Ecto neural progenitor cell (in vitro differentiated cells): ENCODE measurements at regions not wholly inside any gene's neighbourhood (a gene's known extent, or its start where the extent isn't known, plus 50 kb on each side); places are given as distances from the start of the nearest gene placed in this dataset.
"Not testable (repeated sequence)": the region's sequence is repeated elsewhere in the genome, so short reads cannot be mapped to it uniquely, and the experiment has no call there.

Experiments
- DNase-seq: peaks from one replicate; pipeline ENCODE4 v3.0.0-alpha.2; 2018; ENCODE audit warnings: low spot score

DNA sequence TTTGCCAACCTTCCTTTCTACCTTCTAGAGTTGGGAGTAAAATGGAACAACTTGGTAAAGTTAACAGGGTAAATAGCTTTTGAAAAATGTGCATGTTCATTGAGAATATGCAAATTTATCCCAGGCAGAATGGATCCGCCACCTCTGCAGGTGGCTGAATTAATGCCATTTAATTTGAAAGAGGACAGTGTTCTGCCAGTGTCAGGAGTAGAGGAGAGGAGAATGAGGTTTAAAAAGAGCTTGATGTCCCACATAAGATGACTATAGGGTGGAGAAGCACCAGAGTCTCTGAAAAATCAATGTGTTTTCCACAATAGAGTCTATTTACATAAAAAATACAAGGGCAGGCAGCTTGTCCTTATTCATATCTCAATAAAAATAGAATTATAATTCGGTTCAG is 1804.3 kb upstream of the PCDH10 start:
- DNase-seq = no peak

DNA sequence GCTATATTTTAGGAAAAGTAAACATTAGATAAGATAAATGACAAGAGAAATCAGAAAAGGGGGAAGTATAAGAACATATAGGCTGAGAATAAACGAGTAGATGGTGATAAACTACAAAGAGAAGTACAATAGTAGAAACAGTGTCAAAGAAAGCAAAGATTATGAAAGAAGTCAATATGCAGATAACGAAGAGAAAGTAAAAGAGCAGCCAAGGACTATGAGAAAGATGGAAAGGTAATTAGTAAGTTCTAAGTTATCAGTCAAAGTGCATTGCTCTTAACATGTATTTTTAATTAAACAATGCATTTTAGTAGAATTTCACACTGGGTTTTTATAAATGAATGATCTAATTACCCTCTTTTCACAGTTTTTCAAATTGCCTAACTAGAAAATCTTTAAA is 1801.3 kb upstream of the PCDH10 start:
- no peak for DNase-seq

DNA sequence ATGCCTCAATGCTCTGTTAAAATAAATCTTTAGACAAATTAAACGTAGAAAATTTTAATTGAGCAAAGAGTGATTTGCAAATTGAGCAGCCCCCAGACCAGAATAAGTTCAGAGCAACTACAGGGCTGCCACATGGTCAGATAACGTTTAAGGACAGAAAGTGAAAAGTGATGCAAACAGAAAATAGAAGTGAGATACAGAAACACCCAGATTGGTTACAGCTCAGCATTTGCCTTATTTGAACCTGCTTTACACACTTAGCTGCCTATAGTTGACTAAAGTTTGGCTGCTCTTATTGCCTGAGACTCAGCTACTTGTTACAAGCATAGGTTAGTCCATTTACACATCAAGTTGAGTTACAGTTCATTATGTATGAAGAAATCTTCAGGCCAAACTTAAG is 1800.8 kb upstream of the PCDH10 start:
- DNase-seq = no peak

DNA sequence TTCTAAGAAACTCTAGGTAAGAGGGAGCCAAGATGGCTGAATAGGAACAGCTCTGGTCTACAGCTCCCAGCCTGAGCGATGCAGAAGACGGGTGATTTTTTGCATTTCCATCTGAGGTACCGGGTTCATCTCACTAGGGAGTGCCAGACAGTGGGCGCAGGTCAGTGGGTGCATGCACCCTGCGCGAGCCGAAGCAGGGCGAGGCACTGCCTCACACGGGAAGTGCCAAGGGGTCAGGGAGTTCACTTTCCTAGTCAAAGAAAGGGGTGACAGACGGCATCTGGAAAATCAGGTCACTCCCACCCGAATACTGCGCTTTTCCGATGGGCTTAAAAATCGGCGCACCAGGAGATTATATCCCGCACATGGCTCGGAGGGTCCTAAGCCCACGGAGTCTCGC is 1796.7 kb upstream of the PCDH10 start:
- not testable (repeated sequence) for DNase-seq

DNA sequence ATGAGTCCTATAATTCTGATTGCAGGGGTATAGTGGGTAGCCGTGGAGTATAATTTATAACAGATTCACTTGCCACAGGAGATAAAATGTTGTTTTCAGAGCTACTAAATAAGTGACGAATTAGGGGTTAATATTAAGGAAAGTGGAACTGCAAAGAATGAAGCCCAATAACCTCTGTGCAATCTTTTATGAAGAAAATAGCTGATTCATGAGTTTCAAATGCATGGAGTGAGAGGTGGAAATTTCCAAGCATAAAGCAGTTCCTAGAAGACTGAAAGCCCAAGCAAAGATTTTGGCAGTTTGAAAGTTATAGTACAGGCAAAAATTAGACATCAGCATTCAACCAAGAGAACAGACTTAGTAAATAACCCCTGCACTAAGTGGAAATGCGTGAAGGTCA is 1782.4 kb upstream of the PCDH10 start:
- no peak for DNase-seq

DNA sequence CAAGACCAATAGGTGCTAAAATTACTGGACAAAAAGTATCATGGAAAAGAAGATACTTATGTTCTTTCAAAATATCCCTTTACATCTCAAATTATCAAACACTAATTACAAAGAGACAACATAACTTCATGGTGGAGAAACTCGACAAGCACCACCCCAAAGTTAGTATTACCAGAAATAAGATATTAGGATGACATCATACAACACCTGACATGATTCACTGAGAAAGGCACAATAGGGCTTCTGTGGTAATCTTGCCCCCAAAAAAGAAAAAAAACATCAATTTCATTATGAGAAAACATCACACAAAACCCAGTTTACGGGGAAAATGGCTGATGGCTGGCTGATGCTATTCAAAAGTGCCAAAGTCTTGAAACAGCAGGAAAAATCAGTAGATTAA is 1781.7 kb upstream of the PCDH10 start:
- no peak for DNase-seq

DNA sequence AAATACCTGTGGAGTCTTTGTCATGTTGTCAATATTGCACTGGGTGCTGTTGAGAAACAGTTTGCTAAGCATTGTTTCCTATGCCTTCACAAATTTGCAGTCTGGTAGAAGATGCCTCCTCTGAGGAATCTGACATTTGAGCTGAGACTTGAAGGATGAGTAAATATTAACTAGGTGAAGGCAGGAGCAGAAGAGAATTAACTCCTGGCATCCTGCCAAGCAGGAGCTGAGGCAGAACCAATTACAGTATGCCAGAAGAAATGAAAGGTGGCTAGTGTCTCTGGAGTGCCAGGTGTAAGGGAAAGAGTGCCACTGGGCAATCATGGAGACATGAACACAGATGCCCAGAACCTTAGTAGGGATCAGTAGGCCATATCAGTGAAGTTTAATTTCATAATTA is 1778.2 kb upstream of the PCDH10 start:
- DNase-seq = no peak

DNA sequence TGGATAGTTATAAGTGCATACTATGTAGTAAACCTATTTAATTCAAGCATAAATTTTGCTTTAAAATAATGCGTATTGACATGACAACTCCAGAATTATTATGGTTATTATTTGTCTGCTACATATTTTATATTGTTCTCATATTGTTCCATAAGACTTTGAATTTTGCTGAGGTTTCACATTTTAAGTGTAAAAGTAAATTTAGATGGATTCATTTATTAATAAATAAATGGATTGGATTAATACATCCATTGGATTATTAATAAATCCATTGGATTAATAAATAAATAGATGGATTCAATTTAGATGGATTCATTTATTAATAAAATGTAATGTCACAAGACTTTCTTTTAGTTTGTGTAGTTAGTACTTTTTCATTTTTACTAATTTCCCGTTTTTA is 1768.0 kb upstream of the PCDH10 start:
- no peak for DNase-seq

DNA sequence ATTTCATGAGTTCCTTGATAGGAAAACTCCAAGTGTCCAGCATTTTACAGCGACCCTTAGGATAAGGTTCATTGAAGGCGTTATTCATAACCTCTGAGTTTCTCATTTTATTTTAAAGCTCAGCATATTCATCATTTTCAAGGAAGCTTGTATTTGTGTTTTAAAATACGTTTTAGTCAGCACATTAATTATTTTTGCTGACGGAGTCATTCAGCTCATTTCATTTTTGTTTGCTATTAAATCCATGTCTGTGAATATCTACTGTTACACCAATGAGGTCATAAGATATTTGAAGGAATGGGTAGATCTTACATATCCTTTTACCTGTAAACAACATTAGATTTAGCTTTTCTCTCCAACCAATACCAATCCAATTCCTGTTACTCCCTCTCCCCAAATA is 1766.3 kb upstream of the PCDH10 start:
- no peak for DNase-seq

DNA sequence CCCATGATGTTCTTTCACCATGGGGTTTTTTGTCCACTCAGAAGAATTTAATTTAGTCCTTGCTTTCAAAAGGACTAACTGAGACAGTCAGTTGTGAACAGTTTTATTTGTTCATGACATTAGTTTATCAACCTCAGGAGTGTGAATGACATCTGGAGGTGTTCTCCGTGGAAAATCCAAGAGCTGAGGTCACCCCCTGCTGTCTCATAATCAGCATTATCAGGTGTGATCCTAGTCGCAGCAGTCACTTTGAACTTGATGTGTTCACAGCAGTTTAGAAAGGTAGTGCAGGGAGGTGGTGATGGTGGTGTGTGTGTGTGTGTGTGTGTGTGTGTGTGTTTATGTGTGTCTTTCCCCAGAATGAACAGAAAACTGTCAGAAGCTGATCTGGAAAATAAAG is 1760.8 kb upstream of the PCDH10 start:
- DNase-seq = no peak

DNA sequence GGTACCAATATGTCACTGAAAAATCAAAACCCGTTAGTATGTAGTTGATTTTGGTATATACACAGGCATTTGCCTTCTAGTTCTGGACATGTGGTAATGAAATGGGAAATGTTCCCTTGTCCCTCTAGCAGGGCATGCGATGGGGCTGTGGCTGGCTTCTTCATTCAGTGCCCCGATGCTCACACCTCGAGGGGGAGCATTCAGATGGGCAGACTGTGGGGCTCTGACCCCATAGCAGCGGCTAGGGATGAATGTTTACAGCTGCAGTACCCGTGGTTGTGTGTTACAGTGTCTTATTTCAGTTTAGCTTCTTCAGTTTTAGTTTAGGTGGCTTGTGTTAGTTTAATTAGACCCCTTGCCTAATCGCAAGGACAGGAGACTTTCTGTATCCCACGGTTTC is 1741.0 kb upstream of the PCDH10 start:
- DNase-seq = no peak

DNA sequence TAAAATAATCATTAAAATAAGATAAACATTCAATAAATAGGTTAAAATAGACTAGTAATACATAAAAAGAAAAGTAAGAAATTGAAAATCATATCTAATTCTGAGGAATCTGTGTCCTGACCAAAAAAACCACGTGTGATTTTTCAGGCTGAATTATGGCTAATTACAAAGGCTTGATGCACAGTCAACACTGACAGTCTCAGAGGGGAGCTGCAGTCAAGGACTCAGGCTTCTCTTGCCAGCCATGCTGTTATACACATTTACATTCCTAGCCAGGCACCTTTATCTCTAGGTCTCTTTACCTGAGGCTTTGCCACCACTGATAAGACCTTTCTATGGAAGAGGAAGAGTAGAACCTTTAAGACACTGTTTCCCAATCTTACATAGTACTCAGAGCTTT is 1737.7 kb upstream of the PCDH10 start:
- DNase-seq = no peak

DNA sequence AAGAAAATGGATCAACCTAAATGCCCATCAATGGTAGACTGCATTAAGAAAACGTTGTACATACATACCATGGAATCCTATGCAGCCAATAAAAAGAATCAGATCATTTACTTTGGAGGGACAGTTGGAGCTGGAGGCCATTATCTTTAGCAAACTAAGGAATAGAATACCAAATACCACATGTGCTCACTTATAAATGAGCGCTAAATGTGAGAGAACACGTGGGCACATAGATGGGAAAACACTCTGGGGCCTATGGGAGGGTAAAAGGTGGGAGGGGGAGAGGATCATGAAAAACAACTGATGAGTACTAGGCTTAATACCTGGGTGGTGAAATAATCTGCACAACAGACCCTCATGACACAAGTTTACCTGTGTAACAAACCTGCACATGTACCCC is 1729.9 kb upstream of the PCDH10 start:
- DNase-seq = no peak

DNA sequence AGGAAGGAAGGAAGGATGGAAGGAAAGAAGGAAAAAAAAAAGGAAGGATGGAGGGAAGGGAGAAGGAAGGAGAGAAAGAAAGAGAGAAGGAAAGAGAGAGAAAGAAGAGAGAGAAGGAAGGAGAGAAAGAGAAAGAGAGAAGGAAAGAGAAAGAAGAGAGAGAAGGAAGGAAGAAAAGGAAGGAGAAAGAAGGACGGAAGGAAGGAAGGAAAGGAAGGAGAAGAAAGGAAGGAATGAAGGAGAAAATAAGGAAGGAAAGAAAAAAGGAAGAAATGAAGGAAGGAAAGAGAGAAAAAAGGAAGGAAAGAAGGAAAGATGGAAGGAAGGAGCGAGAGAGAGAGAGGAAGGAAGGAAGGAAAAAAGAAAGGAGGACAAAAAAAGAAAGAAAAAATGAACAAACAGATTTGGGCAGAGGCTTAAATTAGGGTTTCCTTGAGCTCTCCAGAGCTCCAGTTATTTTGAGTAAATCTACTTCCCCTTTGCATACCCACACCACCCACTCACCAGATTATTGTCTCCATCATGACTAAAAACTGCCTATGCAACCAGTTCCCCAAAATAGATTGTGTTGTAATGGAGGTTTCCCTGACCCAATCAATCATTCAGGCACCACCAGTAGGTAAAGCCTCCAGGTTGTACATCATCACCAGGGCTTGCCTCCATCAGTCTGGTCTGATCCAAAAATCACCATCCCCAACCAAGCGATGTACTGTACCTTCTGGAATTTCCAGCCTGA is 1722.9 kb upstream of the PCDH10 start:
- DNase-seq = no peak

DNA sequence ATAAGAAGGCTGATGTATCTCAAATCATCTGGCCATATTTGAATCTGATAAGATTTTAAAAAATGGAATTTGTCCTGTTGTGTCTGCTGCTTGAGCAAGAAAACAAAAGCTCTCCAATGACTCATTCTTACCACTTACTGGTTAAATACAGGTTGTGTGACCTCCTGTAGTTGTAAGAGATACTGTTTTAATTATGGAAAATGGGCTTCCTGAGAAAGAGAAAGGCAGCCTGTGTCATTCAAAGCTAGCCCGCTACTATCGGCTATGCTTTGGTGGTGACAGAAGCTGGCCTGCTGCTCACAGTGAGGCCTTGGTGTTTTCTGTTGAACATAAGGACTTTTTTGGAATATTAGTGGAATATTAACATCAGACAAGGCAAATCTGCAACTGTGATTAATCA is 1722.1 kb upstream of the PCDH10 start:
- no peak for DNase-seq

DNA sequence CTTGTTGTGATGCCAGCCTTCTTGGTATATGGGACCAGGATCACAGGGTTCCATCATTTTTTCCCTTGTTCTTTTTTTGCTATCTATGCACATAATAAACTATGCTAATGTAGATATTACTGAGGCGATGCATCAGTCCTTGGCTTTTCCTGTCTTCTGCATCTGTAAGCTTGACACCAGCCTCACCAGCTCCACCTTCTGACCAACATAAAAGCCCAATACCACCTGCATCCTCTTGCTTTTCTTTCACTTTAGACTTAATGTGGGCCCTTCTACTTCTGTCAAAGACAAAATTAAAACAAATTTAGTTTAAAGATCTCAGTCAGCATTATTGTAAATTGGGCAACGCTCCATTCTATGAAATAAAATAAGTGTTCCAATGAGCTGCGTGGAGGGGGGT is 1718.8 kb upstream of the PCDH10 start:
- DNase-seq = no peak

DNA sequence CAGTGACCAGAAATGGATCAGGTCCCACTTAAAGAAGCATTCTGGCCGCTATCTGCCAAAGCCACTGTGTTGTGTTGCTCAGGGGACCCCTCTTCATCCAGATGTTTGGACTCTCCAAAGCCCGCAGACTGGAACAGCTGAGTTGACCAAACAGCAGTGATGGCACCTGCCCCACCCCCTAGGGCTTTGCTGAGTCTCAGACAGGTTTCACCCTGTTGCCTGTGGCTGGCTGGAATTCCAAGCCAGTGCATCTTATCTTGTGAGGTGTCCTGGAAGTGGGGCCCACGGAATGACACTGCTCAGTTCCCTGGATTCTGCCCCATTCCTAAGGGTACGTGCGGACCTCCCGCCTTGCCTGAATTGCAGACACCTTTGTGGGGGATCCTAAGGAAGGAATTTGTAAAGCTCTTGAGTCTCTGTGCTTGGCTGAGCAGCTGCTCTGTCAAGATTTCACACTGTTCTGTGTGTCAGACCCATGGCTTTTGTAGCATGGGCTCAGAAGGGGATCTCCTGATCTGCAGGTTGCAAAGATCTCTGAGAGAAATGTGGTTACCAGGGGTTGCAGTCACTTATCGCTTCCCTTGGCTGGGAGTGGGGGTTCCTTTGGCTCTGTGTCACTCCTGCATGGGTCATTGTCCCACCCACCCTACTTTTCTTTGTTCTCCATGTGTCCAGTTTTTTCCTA is 1707.9 kb upstream of the PCDH10 start:
- no peak for DNase-seq

DNA sequence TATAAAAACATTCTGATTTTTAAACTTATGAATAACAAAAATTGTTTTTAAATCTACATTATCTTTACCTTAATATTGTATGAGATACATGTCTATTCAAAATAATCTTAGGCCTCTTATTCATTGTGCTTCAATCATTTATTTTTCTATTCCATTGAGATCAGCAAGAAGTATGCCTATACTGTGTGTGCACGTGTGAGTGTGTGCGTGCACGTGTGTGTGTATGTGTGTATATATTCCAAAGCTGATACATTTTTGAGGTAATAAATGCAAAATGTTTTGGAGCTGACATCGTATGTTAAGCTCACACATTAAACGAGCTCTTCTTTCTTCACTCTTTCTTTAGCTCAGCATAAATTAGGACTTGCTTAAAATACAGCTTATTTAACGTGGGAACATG is 1701.2 kb upstream of the PCDH10 start:
- no peak for DNase-seq

DNA sequence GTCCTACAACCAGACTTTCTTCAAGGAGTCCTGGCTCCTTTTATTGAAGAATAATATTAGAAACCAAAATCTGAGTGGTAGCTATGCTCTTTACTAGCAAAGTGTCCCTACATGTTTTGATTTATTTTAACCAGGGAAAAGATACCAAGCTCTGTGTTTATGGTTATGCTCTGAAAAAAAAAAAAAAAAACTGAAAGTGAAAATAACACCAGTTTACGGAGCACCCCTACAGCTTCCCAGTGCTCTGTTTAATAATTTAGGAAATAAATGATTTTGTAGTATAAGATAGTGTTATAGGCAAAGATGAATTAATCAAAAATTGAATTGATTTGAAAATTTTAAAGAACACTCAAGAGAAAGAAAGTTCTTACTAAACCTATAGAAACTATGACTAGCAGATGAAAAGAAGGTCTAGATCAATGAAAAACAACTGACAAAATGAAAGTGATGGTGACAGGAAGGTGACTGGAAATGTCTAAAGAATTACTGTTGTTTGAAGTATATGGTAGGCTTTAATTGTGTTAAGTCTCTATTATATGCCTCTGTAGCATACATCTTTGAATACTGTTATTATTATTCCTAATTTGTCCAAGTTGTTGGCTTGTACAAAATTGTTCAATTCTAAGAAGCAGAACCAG is 1698.4 kb upstream of the PCDH10 start:
- no peak for DNase-seq

DNA sequence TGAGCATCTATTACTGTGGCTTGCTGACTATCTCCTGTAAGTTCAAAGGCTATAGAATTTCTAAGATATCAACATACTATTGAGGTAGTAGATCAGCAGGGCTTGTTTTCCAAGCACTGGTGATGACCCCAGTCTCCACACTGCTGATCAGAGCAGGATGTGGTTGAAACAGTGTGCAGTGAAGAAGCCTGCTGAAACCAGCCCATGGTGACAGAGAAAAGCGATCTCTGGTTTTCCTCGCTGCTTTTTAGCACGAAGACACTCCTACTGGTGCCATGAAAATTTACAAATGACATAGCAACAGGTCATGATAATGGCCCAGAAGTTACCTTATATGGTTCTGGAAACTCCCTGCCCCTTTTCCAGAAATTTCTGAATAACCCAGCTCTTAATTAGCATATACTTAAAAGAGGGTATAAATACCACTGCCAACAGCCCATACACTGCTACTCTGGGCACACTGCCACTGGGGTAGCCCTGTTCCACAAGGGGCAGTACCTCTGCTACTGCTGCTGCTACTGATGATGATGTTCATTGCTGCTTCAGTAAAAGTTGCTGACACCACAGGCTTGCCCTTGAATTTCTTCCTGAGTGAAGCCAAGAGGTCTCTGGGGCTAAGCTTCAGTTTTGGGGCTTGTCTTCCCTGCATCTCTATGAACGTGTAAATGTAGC is 1689.5 kb upstream of the PCDH10 start:
- no peak for DNase-seq

DNA sequence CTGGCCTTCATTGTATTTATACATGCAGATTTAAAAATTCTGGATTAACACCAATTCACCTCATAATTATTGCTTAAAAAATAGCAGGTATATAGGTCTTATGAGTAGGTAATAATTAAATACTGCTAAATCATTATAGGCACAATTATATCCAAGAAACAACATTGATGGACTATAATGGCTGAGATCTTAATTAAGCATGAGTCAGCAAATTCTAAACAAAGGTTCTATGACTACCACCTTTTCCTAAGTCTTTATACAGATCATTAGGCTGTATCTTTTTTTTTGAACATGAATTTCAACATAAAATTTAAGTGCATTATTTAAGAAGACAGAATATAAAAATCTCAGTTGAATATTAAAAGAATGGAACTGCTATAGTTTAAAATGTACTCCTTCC is 1678.7 kb upstream of the PCDH10 start:
- no peak for DNase-seq

DNA sequence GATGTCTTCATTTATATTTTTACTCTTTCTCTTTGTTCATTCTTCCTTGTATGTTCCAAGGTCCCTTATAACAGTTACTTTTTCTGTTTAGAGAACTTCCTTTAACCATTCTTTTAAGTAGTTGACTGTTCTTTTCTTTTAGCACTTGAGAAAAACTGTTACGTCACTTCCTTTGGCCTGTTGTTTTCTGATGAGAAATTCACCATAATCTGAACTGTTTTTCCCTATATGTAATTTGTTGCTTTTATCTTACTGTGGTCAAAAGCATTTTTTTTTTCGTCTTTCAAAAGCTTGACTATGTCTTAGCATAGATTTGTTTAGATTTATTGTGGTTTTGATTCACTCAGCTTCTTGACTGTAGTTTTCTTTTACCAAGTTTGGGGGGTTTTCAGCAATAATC is 1660.3 kb upstream of the PCDH10 start:
- no peak for DNase-seq

DNA sequence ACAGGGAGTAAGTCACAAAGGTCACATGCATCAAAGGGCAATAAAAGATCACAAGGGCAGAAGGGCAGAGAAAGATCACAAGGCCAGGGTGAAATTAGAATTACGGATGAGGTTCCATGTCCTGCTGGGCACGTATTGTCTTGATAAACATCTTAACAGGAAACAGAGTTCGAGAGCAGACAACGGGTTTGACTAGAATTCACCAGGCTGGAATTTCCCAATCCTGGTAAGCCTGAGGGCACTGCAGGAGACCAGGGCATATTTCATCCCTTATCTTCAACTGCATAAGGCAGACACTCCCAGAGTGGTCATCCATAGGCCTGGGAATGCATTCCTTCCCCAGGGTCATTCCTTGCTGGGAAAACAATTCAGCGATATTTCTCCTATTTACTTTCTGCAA is 1652.9 kb upstream of the PCDH10 start:
- not testable (repeated sequence) for DNase-seq
